Endothelial cell of umbilical vein (primary cell): ENCODE measurements at regions not wholly inside any gene's neighbourhood (a gene's known extent, or its start where the extent isn't known, plus 50 kb on each side); places are given as distances from the start of the nearest gene placed in this dataset.

Experiments
- BruUV-seq: library from RNA; stranded (reverse); fragments of 400-500 nt; replicated peaks from 2 replicates; lab custom pipeline; 2021; lab: Mats Ljungman, UMichigan
- CTCF ChIA-PET: fragments of 300-600, 350-600 bp; sonication (Branson Sonifier 250); formaldehyde crosslinking; loops from one replicate; lab custom pipeline; 2021; ENCODE audit warnings: antibody characterized with exemption, inconsistent platforms; lab: Charles Lee
- POLR2A ChIA-PET: fragments of 300-600, 350-600 bp; sonication (Branson Sonifier 250); formaldehyde crosslinking; loops from one replicate; lab custom pipeline; 2021; ENCODE audit warnings: antibody characterized with exemption, inconsistent platforms; lab: Charles Lee
- DNase-seq: peaks from one replicate; pipeline ENCODE4 v3.0.0-alpha.2; 2011; ENCODE audit warnings: low read depth, low spot score
- FAIRE-seq: peaks from 2 replicates; lab custom pipeline; 2011; peaks lifted over from hg19 to GRCh38; lab: Jason Lieb, UNC
- H2AFZ ChIP-seq: 2 replicates; pipeline ENCODE4 v1.6.0; 2012; ENCODE audit warnings: low read depth, low read length, control low read depth, inconsistent platforms
- H3K27ac ChIP-seq: 2 replicates; pipeline ENCODE4 v1.5.1; 2011; ENCODE audit warnings: low read depth, mild to moderate bottlenecking, control low read depth, low read length, moderate library complexity; ENCODE audit not compliant: insufficient read depth
- H3K27me3 ChIP-seq, 2 experiments: 2 replicates each; pipeline versions ENCODE4 v1.6.0 to v1.6.1; 2011; ENCODE audit warnings: low read length in 2 of 2, mixed read lengths in 1 of 2; ENCODE audit not compliant: control insufficient read depth in 2 of 2, insufficient read depth in 2 of 2
- H3K36me3 ChIP-seq, 2 experiments: 2 replicates in 1 of 2; 3 replicates in 1 of 2; pipeline ENCODE4 v1.5.1; 2011; ENCODE audit warnings: low read length in 2 of 2, mild to moderate bottlenecking in 1 of 2, moderate library complexity in 1 of 2; ENCODE audit not compliant: control insufficient read depth in 2 of 2, insufficient read depth in 2 of 2; ENCODE audit errors: extremely low read depth in 1 of 2
- H3K4me1 ChIP-seq: 3 replicates; pipeline ENCODE4 v1.5.1; 2011; ENCODE audit warnings: mild to moderate bottlenecking, low read length; ENCODE audit not compliant: control insufficient read depth, insufficient read depth; ENCODE audit errors: extremely low read depth
- H3K4me2 ChIP-seq: 2 replicates; pipeline ENCODE4 v1.6.1; 2011; ENCODE audit warnings: low read length, control low read depth, mixed read lengths; ENCODE audit not compliant: insufficient read depth
- H3K4me3 ChIP-seq, 3 experiments: fragments of 200-600 bp in 1 of 3; sonication (generic), shearing (Covaris generic) in 1 of 3; replicated peaks in 1 of 3; 2 replicates each; pipeline ENCODE4 v1.5.1; 2011 to 2016; ENCODE audit warnings: control low read depth in 3 of 3, low read length in 3 of 3, mild to moderate bottlenecking in 2 of 3, inconsistent platforms in 1 of 3, low read depth in 1 of 3, moderate library complexity in 1 of 3; ENCODE audit not compliant: insufficient read depth in 1 of 3
- H3K79me2 ChIP-seq: 2 replicates; pipeline ENCODE4 v1.6.0; 2012; ENCODE audit warnings: low read length, inconsistent platforms; ENCODE audit not compliant: control insufficient read depth, insufficient read depth
- H3K9ac ChIP-seq: replicated peaks from 2 replicates; pipeline ENCODE3; 2011; ENCODE audit warnings: low read length, control low read depth; ENCODE audit not compliant: insufficient read depth; ENCODE audit errors: extremely low read depth
- H3K9me1 ChIP-seq: replicated peaks from 3 replicates; pipeline ENCODE4 v1.6.0; 2011; ENCODE audit warnings: mild to moderate bottlenecking, low read length; ENCODE audit not compliant: control insufficient read depth, insufficient read depth; ENCODE audit errors: extremely low read depth
- H3K9me3 ChIP-seq: replicated peaks from 2 replicates; pipeline ENCODE4 v1.5.1; 2012; ENCODE audit warnings: low read length, inconsistent platforms; ENCODE audit not compliant: control insufficient read depth, insufficient read depth
- H4K20me1 ChIP-seq: replicated peaks from 2 replicates; pipeline ENCODE3; 2011; ENCODE audit warnings: mild to moderate bottlenecking, low read length; ENCODE audit not compliant: control insufficient read depth, insufficient read depth; ENCODE audit errors: extremely low read depth
- CTCF ChIP-seq, 2 donors: IDR thresholded peaks; 1 replicate in 1 of 2; 2 replicates in 1 of 2; pipeline ENCODE4 v1.5.1; 2011; ENCODE audit warnings: low read length in 2 of 2, mild to moderate bottlenecking in 2 of 2, moderate library complexity in 2 of 2, control low read depth in 1 of 2, inconsistent platforms in 1 of 2, low read depth in 1 of 2; ENCODE audit not compliant: insufficient read depth in 1 of 2; ENCODE audit errors: extremely low read depth in 1 of 2
- EZH2 ChIP-seq: IDR thresholded peaks from 2 replicates; pipeline ENCODE4 v1.6.1; 2012; ENCODE audit warnings: borderline replicate concordance, low read depth, mild to moderate bottlenecking, moderate library complexity, low read length, inconsistent platforms; ENCODE audit not compliant: severe bottlenecking
- FOS ChIP-seq: IDR thresholded peaks from 2 replicates; pipeline ENCODE4 v1.6.1; 2011; ENCODE audit warnings: mild to moderate bottlenecking, low read length, moderate library complexity, borderline replicate concordance; ENCODE audit not compliant: insufficient read depth
- GATA2 ChIP-seq: IDR thresholded peaks from 2 replicates; pipeline ENCODE4 v1.7.0; 2011; ENCODE audit warnings: low read depth, mild to moderate bottlenecking, moderate library complexity, mixed read lengths, low read length; ENCODE audit not compliant: insufficient read length, insufficient read depth
- JUN ChIP-seq: IDR thresholded peaks from 2 replicates; pipeline ENCODE4 v1.6.1; 2011; ENCODE audit warnings: borderline replicate concordance, low read depth; ENCODE audit not compliant: insufficient read length, insufficient read depth
- MAX ChIP-seq: IDR thresholded peaks from 2 replicates; pipeline ENCODE4 v1.6.1; 2011; ENCODE audit not compliant: insufficient read depth, insufficient read length
- MYC ChIP-seq: IDR thresholded peaks from one replicate; pipeline ENCODE4 v1.6.1; 2011; ENCODE audit warnings: mild to moderate bottlenecking, low read depth, low read length
- POLR2AphosphoS5 ChIP-seq: IDR thresholded peaks from 2 replicates; pipeline ENCODE4 v1.6.1; 2012; ENCODE audit warnings: low read depth, mild to moderate bottlenecking, control low read depth, low read length, moderate library complexity; ENCODE audit not compliant: insufficient read depth
- dilution Hi-C: fragments of 300-500 bp; cut with MboI; formaldehyde crosslinking; loops from one replicate; pipeline ENCODE4 v1.15.0; 2019; ENCODE audit warnings: low sequenced_read_pairs; ENCODE audit not compliant: extremely low pct_ligation_motif_present
- intact Hi-C: fragments of 100-400 bp; cut with micrococcal nuclease; formaldehyde crosslinking; loops from one replicate; pipeline ENCODE4 v1.10.0; 2022

- Histone ChIP-seq H3K9me1 (no peaks in the 10 kb centered on the region), H4K20me1 (no peaks in the 10 kb centered on the region), H3K27me3 (no peaks in the 10 kb centered on the region), H3K27ac (no peak overlapping the region), H3K79me2 (no peaks in the 10 kb centered on the region), H3K9ac (no peak overlapping the region), H3K9me3 (peaks cover 2% of the 10 kb centered on the region), H2AFZ (no peak overlapping the region), H3K36me3 (no peaks in the 10 kb centered on the region), H3K4me1 (no peaks in the 10 kb centered on the region), H3K4me3 (no peak overlapping the region), H3K4me2 (no peak overlapping the region)
- FAIRE-seq (no peak), DNase-seq (no peak)
- no TSS peak for BruUV-seq
- dilution Hi-C loops (no loop called here), intact Hi-C loops (no loop called here)
- TF ChIP-seq MAX (no peak), GATA2 (no peak), MYC (no peak), EZH2 (no peak), CTCF (IDR thresholded peaks at IDR 0.05; ENCODE audit: extremely low read depth in 1 of 2, insufficient read depth in 1 of 2, low read depth in 1 of 2, low read length in 2 of 2) (no peak), FOS (no peak), POLR2AphosphoS5 (no peak), JUN (no peak)
- CTCF ChIA-PET, result no interaction called here
- POLR2A ChIA-PET, result no interaction called here
These were observed 2050.6 kb upstream of the RAG2 start for GRCh38 chr11:38648604-38649003.
